ENCODE measurements at regions not wholly inside any gene's neighbourhood (a gene's known extent, or its start where the extent isn't known, plus 50 kb on each side); places are given as distances from the start of the nearest gene placed in this dataset.

DNA sequence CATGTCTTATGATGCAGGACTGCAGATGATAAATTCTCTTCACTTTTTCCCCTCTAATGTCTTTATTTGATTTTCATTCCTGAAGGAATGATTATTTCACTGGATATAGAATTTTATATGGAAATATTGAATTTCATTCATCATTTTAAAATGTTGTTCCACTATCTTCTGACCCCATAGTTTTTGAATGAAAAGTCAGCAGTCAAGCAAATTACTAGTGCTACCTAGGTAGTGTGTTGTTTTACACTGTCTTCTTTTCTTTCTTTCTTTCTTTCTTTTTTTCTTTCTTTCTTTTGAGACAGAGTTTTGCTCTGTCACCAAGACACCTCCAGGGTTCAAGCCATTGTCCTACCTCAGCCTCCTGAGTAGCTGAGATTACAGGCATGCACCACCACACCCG, 76.9 kb downstream of the WSB1 start:
- no peak for TF ChIP-seq POLR2A (IDR thresholded peaks at IDR 0.05)
- TF ChIP-seq, protein P1, sequence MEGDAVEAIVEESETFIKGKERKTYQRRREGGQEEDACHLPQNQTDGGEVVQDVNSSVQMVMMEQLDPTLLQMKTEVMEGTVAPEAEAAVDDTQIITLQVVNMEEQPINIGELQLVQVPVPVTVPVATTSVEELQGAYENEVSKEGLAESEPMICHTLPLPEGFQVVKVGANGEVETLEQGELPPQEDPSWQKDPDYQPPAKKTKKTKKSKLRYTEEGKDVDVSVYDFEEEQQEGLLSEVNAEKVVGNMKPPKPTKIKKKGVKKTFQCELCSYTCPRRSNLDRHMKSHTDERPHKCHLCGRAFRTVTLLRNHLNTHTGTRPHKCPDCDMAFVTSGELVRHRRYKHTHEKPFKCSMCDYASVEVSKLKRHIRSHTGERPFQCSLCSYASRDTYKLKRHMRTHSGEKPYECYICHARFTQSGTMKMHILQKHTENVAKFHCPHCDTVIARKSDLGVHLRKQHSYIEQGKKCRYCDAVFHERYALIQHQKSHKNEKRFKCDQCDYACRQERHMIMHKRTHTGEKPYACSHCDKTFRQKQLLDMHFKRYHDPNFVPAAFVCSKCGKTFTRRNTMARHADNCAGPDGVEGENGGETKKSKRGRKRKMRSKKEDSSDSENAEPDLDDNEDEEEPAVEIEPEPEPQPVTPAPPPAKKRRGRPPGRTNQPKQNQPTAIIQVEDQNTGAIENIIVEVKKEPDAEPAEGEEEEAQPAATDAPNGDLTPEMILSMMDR (IDR thresholded peaks at IDR 0.05 in 4 of 5, conservative IDR thresholded peaks at IDR 0.05 in 1 of 5): no peak

All from gastrocnemius medialis (tissue), 4 donors.